HG02852 (cell line): ENCODE measurements at regions not wholly inside any gene's neighbourhood (a gene's known extent, or its start where the extent isn't known, plus 50 kb on each side); places are given as distances from the start of the nearest gene placed in this dataset.

Experiments
- ATAC-seq: cut with Tn5 transposase; IDR thresholded peaks from one replicate; pipeline ENCODE4 v1.9.1; 2021; ENCODE audit warnings: mild to moderate bottlenecking, moderate library complexity; ENCODE audit not compliant: unreplicated experiment

- ATAC-seq = no peak
These were observed 105.8 kb downstream of the TNFSF18 start for GRCh38 chr1:172944931-172945330.

- ATAC-seq = no peak
These were observed 103.8 kb downstream of the TNFSF18 start for GRCh38 chr1:172946814-172947507.

DNA sequence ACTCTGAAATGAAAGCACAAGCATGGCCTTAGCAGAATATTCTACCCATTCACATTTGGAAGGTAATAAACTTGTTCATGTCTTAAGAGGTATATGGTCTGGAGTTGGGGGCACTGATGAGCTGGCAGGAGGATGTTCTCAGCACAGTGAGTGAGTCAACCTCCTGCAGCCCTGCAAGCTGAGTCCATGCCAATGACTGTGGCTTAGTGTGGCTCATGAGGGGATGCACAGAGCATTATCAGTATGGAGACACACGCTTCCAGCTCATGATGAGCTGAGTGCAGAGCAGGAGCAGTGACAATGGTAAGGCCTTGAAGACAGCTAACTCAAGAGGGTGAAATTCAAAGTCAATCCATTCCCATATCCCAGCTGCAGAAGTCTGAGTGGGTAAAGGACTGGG lies 102.3 kb downstream of the TNFSF18 start:
- ATAC-seq = no peak

- no peak for ATAC-seq
These were observed 101.6 kb downstream of the TNFSF18 start for GRCh38 chr1:172949096-172949495.

- no peak for ATAC-seq
These were observed 100.2 kb downstream of the TNFSF18 start for GRCh38 chr1:172950528-172950927.

DNA sequence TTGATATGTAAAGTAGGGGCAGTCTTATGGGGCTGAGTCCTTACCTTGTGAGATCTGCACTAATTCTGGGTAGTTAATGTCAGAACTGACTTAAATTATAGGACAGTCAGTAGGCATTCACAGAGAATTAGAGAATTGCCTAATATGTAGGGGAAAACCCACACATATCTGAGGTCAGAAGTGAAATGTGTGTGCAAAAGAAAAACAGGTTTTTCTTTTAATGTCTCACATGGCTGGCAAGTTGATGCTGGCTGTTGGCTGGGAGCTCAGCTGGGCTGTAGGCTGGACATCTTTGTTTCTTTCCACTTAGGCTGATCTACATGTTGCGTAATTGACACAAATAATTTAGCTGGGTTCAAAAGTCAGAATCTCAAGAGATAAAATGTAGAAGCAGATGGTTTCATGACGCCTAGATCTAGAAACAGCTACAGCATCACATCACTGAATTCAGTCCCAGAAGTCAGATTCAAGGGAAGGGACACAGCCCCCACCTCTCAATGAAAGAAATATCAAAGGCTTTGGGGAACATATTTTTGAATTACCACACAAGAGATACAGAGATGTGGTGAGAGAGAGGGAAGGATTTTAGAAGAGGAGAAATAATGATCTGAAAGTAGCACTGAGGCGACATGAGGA lies 98.9 kb downstream of the TNFSF18 start:
- ATAC-seq = no peak

GRCh38 chr1:172952516-172952915 lies 98.2 kb downstream of the TNFSF18 start:
- ATAC-seq = no peak

DNA sequence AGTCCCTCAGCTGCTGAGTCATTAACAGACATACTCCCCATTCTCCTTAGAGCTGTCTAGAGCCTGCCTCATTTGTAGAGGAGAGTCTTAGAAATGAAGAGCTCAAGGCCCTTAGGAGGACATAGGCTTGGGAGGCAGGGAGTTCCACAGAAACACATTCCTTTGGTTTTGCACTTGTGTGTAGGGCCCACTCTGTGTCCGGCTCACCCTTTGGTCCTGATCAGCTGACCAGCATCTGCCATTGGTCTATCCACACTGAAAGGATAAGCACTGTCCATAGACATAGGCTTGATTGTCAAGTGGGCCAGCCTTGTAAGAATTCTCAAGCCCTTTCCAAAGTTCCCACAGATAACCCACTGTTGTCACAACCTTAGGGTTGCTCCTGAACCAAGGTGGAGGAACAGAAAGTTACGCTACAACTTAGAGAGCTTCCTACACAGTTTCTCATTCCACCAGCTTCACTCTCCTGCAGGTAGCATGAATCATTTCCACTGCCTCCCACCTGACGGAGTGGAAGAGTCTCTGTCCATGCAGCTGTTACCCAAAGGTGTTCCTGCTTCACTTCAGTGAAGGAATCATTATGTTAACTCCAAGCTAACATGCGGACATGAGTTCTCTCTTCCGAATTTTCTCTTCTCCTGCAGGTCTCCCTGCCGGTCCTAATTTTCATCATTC lies 96.1 kb downstream of the TNFSF18 start:
- no peak for ATAC-seq

DNA sequence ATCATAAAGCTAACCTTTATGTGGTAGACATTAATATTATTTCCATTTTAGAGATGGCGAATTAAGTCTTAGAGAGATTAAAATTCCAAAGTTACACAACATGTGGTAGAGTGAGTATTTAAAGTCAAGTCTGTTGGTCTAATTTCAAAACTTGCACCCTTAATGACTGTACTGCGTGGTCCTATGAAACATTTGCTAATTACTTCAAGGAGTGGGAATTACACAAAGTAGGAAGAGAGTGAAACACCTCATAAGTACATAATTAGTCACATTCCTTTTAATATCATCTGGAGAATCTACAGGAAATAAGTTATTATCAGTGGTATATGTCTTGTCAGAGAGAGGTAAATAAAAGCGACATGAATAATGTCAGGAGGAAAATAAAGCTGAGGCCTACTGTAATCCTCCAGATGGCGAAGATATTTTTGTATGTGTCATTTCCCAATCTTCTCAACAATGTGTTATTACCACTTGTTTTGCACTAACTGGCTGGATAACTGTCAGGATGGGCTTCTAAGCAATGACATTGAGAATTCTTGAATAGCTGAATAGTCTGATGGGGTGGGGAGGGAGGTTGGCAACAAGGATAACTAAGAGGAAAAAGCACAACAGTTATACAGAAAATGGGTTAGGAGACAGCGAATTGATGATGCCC lies 95.5 kb downstream of the TNFSF18 start:
- ATAC-seq = no peak

GRCh38 chr1:172956871-172957270 lies 93.9 kb downstream of the TNFSF18 start:
- no peak for ATAC-seq

GRCh38 chr1:172957491-172957890 lies 93.2 kb downstream of the TNFSF18 start:
- ATAC-seq = no peak

- no peak for ATAC-seq
These were observed 91.2 kb downstream of the TNFSF18 start for GRCh38 chr1:172959571-172959970.

DNA sequence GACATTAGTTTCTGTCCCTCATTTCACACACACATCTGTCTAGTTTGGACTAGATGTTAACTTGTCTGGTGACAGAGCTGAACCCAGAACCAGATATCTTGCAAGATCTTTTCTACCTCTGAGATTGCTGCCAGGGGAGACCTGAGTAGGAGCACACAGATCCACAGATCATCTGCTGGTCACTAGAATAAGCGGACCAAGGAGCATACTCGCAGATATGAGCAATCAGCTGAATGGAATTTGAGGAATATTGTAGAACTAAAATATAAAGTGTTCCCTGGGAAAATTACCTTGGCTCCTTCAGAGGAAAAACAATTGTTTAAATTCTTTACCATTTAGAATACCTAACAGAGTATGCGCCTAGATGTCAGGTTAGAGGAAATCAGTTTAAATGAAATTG lies 90.7 kb downstream of the TNFSF18 start:
- no peak for ATAC-seq

GRCh38 chr1:172960454-172961208 lies 90.1 kb downstream of the TNFSF18 start:
- no peak for ATAC-seq

GRCh38 chr1:172964864-172965263 lies 85.9 kb downstream of the TNFSF18 start:
- no peak for ATAC-seq

- ATAC-seq = no peak
These were observed 83.7 kb downstream of the TNFSF18 start for GRCh38 chr1:172966844-172967540.

GRCh38 chr1:172967936-172968335 lies 82.8 kb downstream of the TNFSF18 start:
- ATAC-seq = no peak

- no peak for ATAC-seq
These were observed 81.1 kb downstream of the TNFSF18 start for GRCh38 chr1:172969611-172970010.

DNA sequence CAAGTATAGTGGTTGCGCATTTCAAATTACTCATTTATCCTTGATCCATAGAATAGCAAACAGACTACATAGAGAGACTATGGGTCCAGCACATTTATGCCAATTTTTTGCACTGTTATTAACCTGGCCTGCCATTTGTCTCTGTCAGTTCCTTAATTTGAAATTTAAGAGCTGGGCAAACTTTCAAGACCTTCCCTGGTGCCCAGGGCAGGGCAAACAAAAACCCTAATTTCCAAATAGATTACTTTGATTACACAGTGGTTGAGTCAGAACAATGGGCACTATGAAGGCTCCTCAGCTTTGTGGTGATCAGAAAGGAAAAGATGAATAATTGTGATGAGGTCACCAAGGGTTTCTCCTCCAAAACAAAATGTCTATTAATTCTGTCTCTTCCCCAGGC lies 80.6 kb downstream of the TNFSF18 start:
- no peak for ATAC-seq

GRCh38 chr1:172971241-172971640 lies 79.5 kb downstream of the TNFSF18 start:
- no peak for ATAC-seq
